HCT116 (cell line): ENCODE measurements at regions not wholly inside any gene's neighbourhood (a gene's known extent, or its start where the extent isn't known, plus 50 kb on each side); places are given as distances from the start of the nearest gene placed in this dataset.

Experiments
- ATAC-seq: fragments of 200-7000 bp; cut with Tn5 transposase; 2 replicates; pipeline ENCODE4 v1.9.1; 2020; ENCODE audit warnings: mild to moderate bottlenecking, moderate library complexity
- BruUV-seq: library from RNA; stranded (reverse); fragments of 400-500 nt; replicated peaks from 2 replicates; lab custom pipeline; 2021; lab: Mats Ljungman, UMichigan
- CTCF ChIA-PET: fragments of 300-600 bp; sonication (Branson Sonifier 250); formaldehyde crosslinking; loops from one replicate; lab custom pipeline; 2021; ENCODE audit warnings: antibody characterized with exemption; lab: Charles Lee
- POLR2A ChIA-PET: fragments of 300-600, 350-600 bp; sonication (Branson Sonifier 250); formaldehyde crosslinking; loops from one replicate; lab custom pipeline; 2021; ENCODE audit warnings: antibody characterized with exemption; lab: Charles Lee
- RAD21 ChIA-PET, 2 experiments: fragments of 300-600 bp; sonication (Branson Sonifier 250); formaldehyde crosslinking; loops; one replicate each; lab custom pipeline; 2023; ENCODE audit warnings: low total read pairs in 2 of 2; ENCODE audit not compliant: uncharacterized antibody in 2 of 2, unreplicated experiment in 2 of 2, low non-redundant PET in 1 of 2; lab: Charles Lee
- DNase-seq: peaks from one replicate; pipeline ENCODE4 v3.0.0-alpha.2; 2010; ENCODE audit warnings: low read depth, low spot score
- H2AFZ ChIP-seq: fragments of 200-600 bp; shearing (Covaris generic), sonication (generic); 2 replicates; pipeline ENCODE4 v1.6.1; 2017; ENCODE audit warnings: low read depth, mixed run types, mixed read lengths, antibody characterized with exemption, low read length; ENCODE audit not compliant: poor library complexity, severe bottlenecking
- H3K27ac ChIP-seq: 2 replicates; pipeline ENCODE4 v1.5.1; 2012; ENCODE audit warnings: low read depth, low read length
- H3K27me3 ChIP-seq: fragments of 200-600 bp; sonication (generic); 2 replicates; pipeline ENCODE4 v1.6.1; 2016; ENCODE audit warnings: mixed run types, low read length, mixed read lengths; ENCODE audit not compliant: insufficient read depth
- H3K36me3 ChIP-seq, 2 experiments: fragments of 200-500 bp in 1 of 2; fragments of 200-600 bp in 1 of 2; sonication (Bioruptor generic) in 1 of 2; sonication (generic) in 1 of 2; 2 replicates each; pipeline versions ENCODE4 v1.5.1 to v1.6.1; 2014 to 2016; ENCODE audit warnings: low read length in 2 of 2, inconsistent platforms in 1 of 2, mixed read lengths in 1 of 2, mixed run types in 1 of 2; ENCODE audit not compliant: insufficient read depth in 2 of 2, control insufficient read depth in 1 of 2
- H3K4me1 ChIP-seq, 2 experiments: fragments of 200-600 bp in 1 of 2; sonication (generic) in 1 of 2; 2 replicates each; pipeline versions ENCODE4 v1.5.1 to v1.6.1; 2012 to 2017; ENCODE audit warnings: low read length in 2 of 2, inconsistent platforms in 1 of 2, mild to moderate bottlenecking in 1 of 2, mixed read lengths in 1 of 2, mixed run types in 1 of 2, moderate library complexity in 1 of 2; ENCODE audit not compliant: insufficient read depth in 2 of 2, control insufficient read depth in 1 of 2
- H3K4me2 ChIP-seq: fragments of 200-600 bp; sonication (generic); 2 replicates; pipeline ENCODE4 v1.6.1; 2017; ENCODE audit warnings: mixed run types, low read length, mixed read lengths
- H3K4me3 ChIP-seq, 2 experiments: fragments of 200-600 bp in 1 of 2; sonication (generic) in 1 of 2; replicated peaks in 1 of 2; 2 replicates each; pipeline ENCODE4 v1.5.1; 2011 to 2016; ENCODE audit warnings: low read length in 2 of 2, control low read depth in 1 of 2, low read depth in 1 of 2, mild to moderate bottlenecking in 1 of 2, mixed read lengths in 1 of 2, mixed run types in 1 of 2
- H3K79me2 ChIP-seq: fragments of 200-600 bp; sonication (generic); 2 replicates; pipeline ENCODE4 v1.6.1; 2017; ENCODE audit warnings: mild to moderate bottlenecking, mixed run types, low read length, moderate library complexity, mixed read lengths; ENCODE audit not compliant: insufficient read depth
- H3K9ac ChIP-seq: fragments of 200-600 bp; sonication (generic); 2 replicates; pipeline ENCODE4 v1.6.1; 2016; ENCODE audit warnings: low read length, mixed read lengths
- H3K9me2 ChIP-seq: fragments of 200-600 bp; sonication (generic), shearing (Covaris generic); 2 replicates; pipeline ENCODE4 v1.6.1; 2017; ENCODE audit warnings: mixed run types, mild to moderate bottlenecking, moderate library complexity; ENCODE audit not compliant: insufficient read depth
- H3K9me3 ChIP-seq, 2 experiments: fragments of 200-500 bp in 1 of 2; fragments of 200-600 bp in 1 of 2; sonication (Bioruptor generic) in 1 of 2; sonication (generic) in 1 of 2; 2 replicates each; pipeline ENCODE4 v1.6.1; 2014 to 2017; ENCODE audit warnings: low read length in 2 of 2, mixed read lengths in 2 of 2, inconsistent platforms in 1 of 2, low read depth in 1 of 2, mild to moderate bottlenecking in 1 of 2, mixed run types in 1 of 2, moderate library complexity in 1 of 2; ENCODE audit not compliant: control insufficient read depth in 1 of 2, insufficient read depth in 1 of 2
- H4K20me1 ChIP-seq: fragments of 200-600 bp; sonication (generic), shearing (Covaris generic); 2 replicates; pipeline ENCODE4 v1.6.1; 2017; ENCODE audit warnings: mixed run types, mild to moderate bottlenecking, moderate library complexity; ENCODE audit not compliant: insufficient read depth
- CBX3 ChIP-seq: IDR thresholded peaks from 2 replicates; pipeline ENCODE4 v1.6.1; 2012; ENCODE audit warnings: low read depth
- ELF1 ChIP-seq: IDR thresholded peaks from 2 replicates; pipeline ENCODE4 v1.6.1; 2012; ENCODE audit warnings: low read depth, borderline replicate concordance
- FOSL1 ChIP-seq: IDR thresholded peaks from 2 replicates; pipeline ENCODE4 v1.6.1; 2012; ENCODE audit warnings: low read depth
- JUND ChIP-seq: IDR thresholded peaks from 2 replicates; pipeline ENCODE4 v1.6.1; 2012
- RAD21 ChIP-seq: IDR thresholded peaks from 2 replicates; pipeline ENCODE4 v1.6.1; 2012; ENCODE audit warnings: low read depth, mild to moderate bottlenecking
- SIN3A ChIP-seq: IDR thresholded peaks from 2 replicates; pipeline ENCODE4 v1.6.1; 2012; ENCODE audit warnings: low read depth
- SP1 ChIP-seq: IDR thresholded peaks from 2 replicates; pipeline ENCODE4 v1.6.1; 2012; ENCODE audit warnings: low read depth
- YY1 ChIP-seq: IDR thresholded peaks from 2 replicates; pipeline ENCODE4 v1.6.1; 2011; ENCODE audit warnings: low read length, low read depth, moderate library complexity, mild to moderate bottlenecking; ENCODE audit not compliant: insufficient replicate concordance; ENCODE audit errors: extremely low read depth
- ZNF274 ChIP-seq: fragments of 200-500 bp; sonication (Bioruptor generic); IDR thresholded peaks from 2 replicates; pipeline ENCODE4 v1.6.1; 2014; ENCODE audit warnings: mild to moderate bottlenecking, low read depth, low read length, inconsistent platforms
- intact Hi-C: fragments of 100-400 bp; cut with micrococcal nuclease; formaldehyde crosslinking; loops from 2 replicates; pipeline ENCODE4 v1.10.0; 2022
- TF ChIP-seq, protein P1 (sequence below): IDR thresholded peaks from 2 replicates; pipeline ENCODE4 v1.6.1; 2012
- TF ChIP-seq, protein P2 (sequence below): IDR thresholded peaks from 2 replicates; pipeline ENCODE4 v1.6.1; 2012
- TF ChIP-seq, protein P3 (sequence below), 3 experiments: fragments of 200-600 bp in 1 of 3; sonication (generic) in 1 of 3; IDR thresholded peaks in 2 of 3; conservative IDR thresholded peaks in 1 of 3; 2 replicates each; pipeline ENCODE4 v1.5.1; 2012 to 2017; ENCODE audit warnings: low read depth in 2 of 3, low read length in 2 of 3, antibody characterized with exemption in 1 of 3, borderline replicate concordance in 1 of 3, control low read depth in 1 of 3, mild to moderate bottlenecking in 1 of 3, mixed read lengths in 1 of 3, mixed run types in 1 of 3, moderate library complexity in 1 of 3; ENCODE audit not compliant: insufficient read depth in 1 of 3
- TF ChIP-seq, protein P4 (sequence below): IDR thresholded peaks from 2 replicates; pipeline ENCODE4 v1.6.1; 2012; ENCODE audit warnings: low read depth
- TF ChIP-seq, protein P5 (sequence below): IDR thresholded peaks from 2 replicates; pipeline ENCODE4 v1.6.1; 2011; ENCODE audit warnings: mild to moderate bottlenecking, low read length, moderate library complexity; ENCODE audit not compliant: insufficient replicate concordance; ENCODE audit errors: extremely low read depth

DNA sequence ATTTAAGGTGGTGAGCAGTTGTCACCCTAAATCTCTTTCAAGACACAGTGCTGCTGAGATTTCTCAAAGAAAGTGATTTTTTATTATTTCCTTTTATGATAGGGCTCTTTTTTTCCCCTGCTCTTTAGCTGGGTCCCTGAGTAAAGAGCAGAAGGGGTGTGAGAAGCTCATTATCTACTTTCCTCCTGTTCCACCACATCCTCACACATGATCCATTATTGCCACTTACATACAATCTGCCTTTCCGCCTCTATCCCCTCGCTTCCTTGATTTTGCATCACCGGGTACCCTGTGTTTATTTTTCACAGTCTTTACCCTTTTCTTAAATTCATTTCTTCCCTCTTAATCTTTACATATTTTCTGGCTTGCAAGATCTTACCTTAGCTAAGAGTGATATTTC is 93.9 kb upstream of the CCDC85A start (continued):
- TF ChIP-seq, protein P1, sequence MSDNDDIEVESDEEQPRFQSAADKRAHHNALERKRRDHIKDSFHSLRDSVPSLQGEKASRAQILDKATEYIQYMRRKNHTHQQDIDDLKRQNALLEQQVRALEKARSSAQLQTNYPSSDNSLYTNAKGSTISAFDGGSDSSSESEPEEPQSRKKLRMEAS, result no peak

DNA sequence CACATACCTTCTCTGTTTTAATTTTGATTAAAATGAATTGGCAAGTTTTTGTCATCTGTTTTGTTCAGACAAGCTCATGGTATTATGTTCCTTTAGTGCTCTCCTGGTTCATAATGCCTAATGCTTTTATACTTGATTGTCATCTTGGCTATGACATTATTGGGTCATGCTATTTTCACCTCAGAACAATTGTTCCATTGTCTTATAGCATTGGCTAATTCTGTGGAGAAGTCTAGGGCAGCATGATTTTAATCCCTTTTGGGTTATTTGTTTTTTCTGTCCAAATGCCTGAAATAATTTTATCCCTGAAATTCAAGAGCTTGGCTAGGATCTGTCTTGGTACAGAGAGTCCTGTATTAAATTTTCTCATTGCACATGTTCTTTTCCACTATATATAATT is 83.8 kb upstream of the CCDC85A start:
- CTCF ChIA-PET, result interaction anchor here (1.0 to 2.3 kb wide), 2 partner anchors 9 to 22 kb away, joined by 4 to 11 read pairs; no protein-coding TSS in a partner anchor
- ATAC-seq, result no peak
- RAD21 ChIA-PET, result no interaction called here

More for the DNA sequence above, 83.8 kb upstream of the CCDC85A start:
- H3K79me2 ChIP-seq, result no peaks in the 10 kb centered on the region
- H3K4me3 ChIP-seq, result no peak overlapping the region
- no peak overlapping the region for H3K9ac ChIP-seq
- no peak overlapping the region for H2AFZ ChIP-seq
- H3K9me2 ChIP-seq, result no peaks in the 10 kb centered on the region
- H3K9me3 ChIP-seq, result no peaks in the 10 kb centered on the region
- POLR2A ChIA-PET, result no interaction called here
- no peaks in the 10 kb centered on the region for H4K20me1 ChIP-seq
- H3K27ac ChIP-seq, result no peak overlapping the region
- H3K27me3 ChIP-seq, result no peaks in the 10 kb centered on the region
- no peak for DNase-seq
- BruUV-seq, result no TSS peak
- no peaks in the 10 kb centered on the region for H3K4me1 ChIP-seq
- intact Hi-C loops, result no loop called here
- no peaks in the 10 kb centered on the region for H3K36me3 ChIP-seq
- no peak overlapping the region for H3K4me2 ChIP-seq
- TF ChIP-seq, protein P2, sequence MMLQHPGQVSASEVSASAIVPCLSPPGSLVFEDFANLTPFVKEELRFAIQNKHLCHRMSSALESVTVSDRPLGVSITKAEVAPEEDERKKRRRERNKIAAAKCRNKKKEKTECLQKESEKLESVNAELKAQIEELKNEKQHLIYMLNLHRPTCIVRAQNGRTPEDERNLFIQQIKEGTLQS, result no peak
- TF ChIP-seq ZNF274 (no peak), YY1 (no peak), CBX3 (no peak), ELF1 (no peak), RAD21 (no peak), JUND (no peak), FOSL1 (no peak), SIN3A (no peak), SP1 (no peak)
- TF ChIP-seq, protein P1, result no peak
- TF ChIP-seq, protein P3, sequence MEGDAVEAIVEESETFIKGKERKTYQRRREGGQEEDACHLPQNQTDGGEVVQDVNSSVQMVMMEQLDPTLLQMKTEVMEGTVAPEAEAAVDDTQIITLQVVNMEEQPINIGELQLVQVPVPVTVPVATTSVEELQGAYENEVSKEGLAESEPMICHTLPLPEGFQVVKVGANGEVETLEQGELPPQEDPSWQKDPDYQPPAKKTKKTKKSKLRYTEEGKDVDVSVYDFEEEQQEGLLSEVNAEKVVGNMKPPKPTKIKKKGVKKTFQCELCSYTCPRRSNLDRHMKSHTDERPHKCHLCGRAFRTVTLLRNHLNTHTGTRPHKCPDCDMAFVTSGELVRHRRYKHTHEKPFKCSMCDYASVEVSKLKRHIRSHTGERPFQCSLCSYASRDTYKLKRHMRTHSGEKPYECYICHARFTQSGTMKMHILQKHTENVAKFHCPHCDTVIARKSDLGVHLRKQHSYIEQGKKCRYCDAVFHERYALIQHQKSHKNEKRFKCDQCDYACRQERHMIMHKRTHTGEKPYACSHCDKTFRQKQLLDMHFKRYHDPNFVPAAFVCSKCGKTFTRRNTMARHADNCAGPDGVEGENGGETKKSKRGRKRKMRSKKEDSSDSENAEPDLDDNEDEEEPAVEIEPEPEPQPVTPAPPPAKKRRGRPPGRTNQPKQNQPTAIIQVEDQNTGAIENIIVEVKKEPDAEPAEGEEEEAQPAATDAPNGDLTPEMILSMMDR (IDR thresholded peaks at IDR 0.05 in 2 of 3, conservative IDR thresholded peaks at IDR 0.05 in 1 of 3; ENCODE audit: borderline replicate concordance in 1 of 3, insufficient read depth in 1 of 3, low read depth in 2 of 3, low read length in 2 of 3), result no peak
- TF ChIP-seq, protein P4, sequence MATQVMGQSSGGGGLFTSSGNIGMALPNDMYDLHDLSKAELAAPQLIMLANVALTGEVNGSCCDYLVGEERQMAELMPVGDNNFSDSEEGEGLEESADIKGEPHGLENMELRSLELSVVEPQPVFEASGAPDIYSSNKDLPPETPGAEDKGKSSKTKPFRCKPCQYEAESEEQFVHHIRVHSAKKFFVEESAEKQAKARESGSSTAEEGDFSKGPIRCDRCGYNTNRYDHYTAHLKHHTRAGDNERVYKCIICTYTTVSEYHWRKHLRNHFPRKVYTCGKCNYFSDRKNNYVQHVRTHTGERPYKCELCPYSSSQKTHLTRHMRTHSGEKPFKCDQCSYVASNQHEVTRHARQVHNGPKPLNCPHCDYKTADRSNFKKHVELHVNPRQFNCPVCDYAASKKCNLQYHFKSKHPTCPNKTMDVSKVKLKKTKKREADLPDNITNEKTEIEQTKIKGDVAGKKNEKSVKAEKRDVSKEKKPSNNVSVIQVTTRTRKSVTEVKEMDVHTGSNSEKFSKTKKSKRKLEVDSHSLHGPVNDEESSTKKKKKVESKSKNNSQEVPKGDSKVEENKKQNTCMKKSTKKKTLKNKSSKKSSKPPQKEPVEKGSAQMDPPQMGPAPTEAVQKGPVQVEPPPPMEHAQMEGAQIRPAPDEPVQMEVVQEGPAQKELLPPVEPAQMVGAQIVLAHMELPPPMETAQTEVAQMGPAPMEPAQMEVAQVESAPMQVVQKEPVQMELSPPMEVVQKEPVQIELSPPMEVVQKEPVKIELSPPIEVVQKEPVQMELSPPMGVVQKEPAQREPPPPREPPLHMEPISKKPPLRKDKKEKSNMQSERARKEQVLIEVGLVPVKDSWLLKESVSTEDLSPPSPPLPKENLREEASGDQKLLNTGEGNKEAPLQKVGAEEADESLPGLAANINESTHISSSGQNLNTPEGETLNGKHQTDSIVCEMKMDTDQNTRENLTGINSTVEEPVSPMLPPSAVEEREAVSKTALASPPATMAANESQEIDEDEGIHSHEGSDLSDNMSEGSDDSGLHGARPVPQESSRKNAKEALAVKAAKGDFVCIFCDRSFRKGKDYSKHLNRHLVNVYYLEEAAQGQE, result no peak
- TF ChIP-seq, protein P5, sequence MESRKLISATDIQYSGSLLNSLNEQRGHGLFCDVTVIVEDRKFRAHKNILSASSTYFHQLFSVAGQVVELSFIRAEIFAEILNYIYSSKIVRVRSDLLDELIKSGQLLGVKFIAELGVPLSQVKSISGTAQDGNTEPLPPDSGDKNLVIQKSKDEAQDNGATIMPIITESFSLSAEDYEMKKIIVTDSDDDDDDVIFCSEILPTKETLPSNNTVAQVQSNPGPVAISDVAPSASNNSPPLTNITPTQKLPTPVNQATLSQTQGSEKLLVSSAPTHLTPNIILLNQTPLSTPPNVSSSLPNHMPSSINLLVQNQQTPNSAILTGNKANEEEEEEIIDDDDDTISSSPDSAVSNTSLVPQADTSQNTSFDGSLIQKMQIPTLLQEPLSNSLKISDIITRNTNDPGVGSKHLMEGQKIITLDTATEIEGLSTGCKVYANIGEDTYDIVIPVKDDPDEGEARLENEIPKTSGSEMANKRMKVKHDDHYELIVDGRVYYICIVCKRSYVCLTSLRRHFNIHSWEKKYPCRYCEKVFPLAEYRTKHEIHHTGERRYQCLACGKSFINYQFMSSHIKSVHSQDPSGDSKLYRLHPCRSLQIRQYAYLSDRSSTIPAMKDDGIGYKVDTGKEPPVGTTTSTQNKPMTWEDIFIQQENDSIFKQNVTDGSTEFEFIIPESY, result no peak
- TF ChIP-seq, all 23 proteins: peak for 0
